ENCODE measurements at regions not wholly inside any gene's neighbourhood (a gene's known extent, or its start where the extent isn't known, plus 50 kb on each side); places are given as distances from the start of the nearest gene placed in this dataset.

DNA sequence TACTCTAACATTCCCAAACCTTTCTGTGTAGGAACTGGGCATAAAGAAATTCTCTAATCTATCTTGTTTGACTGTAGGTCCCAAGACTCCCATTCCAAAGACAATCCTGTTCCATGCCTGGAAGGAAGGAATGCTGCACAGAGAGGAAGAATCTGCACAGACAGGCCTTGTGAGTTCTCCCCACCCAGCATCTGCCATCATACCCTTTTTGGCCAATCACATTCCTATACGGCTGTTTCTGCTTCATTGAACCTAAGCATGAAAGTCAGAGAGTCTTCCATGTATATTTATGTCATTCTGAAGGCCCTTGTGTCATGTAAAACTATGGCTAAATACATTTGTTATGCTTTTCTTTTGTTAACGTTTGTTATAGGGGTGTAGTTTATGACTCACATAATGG lies 667.7 kb upstream of the IGFBP7 start:
- Histone ChIP-seq H3K9ac (replicated peaks; ENCODE audit: extremely low read depth, insufficient read depth, low read length) (no peak overlapping the region), H3K4me1 (ENCODE audit: control insufficient read depth, extremely low read depth, insufficient read depth, low read length) (no peaks in the 10 kb centered on the region), H3K4me3 (replicated peaks in 1 of 3; ENCODE audit: insufficient read depth in 1 of 3, low read depth in 1 of 3, low read length in 3 of 3) (no peak overlapping the region), H2AFZ (ENCODE audit: low read depth, low read length) (no peak overlapping the region), H3K9me3 (replicated peaks; ENCODE audit: control insufficient read depth, insufficient read depth, low read length) (no peaks in the 10 kb centered on the region), H3K79me2 (ENCODE audit: control insufficient read depth, insufficient read depth, low read length) (no peaks in the 10 kb centered on the region), H3K4me2 (ENCODE audit: insufficient read depth, low read length) (no peak overlapping the region), H3K36me3 (ENCODE audit: control insufficient read depth in 2 of 2, extremely low read depth in 1 of 2, insufficient read depth in 2 of 2, low read length in 2 of 2) (no peaks in the 10 kb centered on the region), H3K27me3 (ENCODE audit: control insufficient read depth in 2 of 2, insufficient read depth in 2 of 2, low read length in 2 of 2) (no peaks in the 10 kb centered on the region), H3K27ac (ENCODE audit: insufficient read depth, low read depth, low read length) (no peak overlapping the region), H3K9me1 (replicated peaks; ENCODE audit: control insufficient read depth, extremely low read depth, insufficient read depth, low read length) (no peaks in the 10 kb centered on the region), H4K20me1 (replicated peaks; ENCODE audit: control insufficient read depth, extremely low read depth, insufficient read depth, low read length) (no peaks in the 10 kb centered on the region)
- DNase-seq (ENCODE audit: low read depth, low spot score) (no peak), FAIRE-seq (no peak)
- dilution Hi-C loops (cut with MboI; ENCODE audit: extremely low pct_ligation_motif_present, low sequenced_read_pairs) (no loop called here), intact Hi-C loops (cut with micrococcal nuclease) (no loop called here)
- BruUV-seq (replicated peaks), result no TSS peak
- ChIA-PET CTCF (no interaction called here), POLR2A (no interaction called here)
- TF ChIP-seq, protein P1, sequence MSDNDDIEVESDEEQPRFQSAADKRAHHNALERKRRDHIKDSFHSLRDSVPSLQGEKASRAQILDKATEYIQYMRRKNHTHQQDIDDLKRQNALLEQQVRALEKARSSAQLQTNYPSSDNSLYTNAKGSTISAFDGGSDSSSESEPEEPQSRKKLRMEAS (IDR thresholded peaks at IDR 0.05; ENCODE audit: insufficient read depth, insufficient read length), result no peak
- TF ChIP-seq EZH2 (IDR thresholded peaks at IDR 0.05; ENCODE audit: borderline replicate concordance, low read depth, low read length, severe bottlenecking) (no peak), CTCF (IDR thresholded peaks at IDR 0.05; ENCODE audit: extremely low read depth in 1 of 2, insufficient read depth in 1 of 2, low read depth in 1 of 2, low read length in 2 of 2) (no peak), POLR2AphosphoS5 (IDR thresholded peaks at IDR 0.05; ENCODE audit: insufficient read depth, low read depth, low read length) (no peak), POLR2A (IDR thresholded peaks at IDR 0.05; ENCODE audit: low read depth, low read length) (no peak), FOS (IDR thresholded peaks at IDR 0.05; ENCODE audit: borderline replicate concordance, insufficient read depth, low read length) (no peak), MYC (IDR thresholded peaks at IDR 0.05; ENCODE audit: low read depth, low read length) (no peak), JUN (IDR thresholded peaks at IDR 0.05; ENCODE audit: borderline replicate concordance, insufficient read depth, insufficient read length, low read depth) (no peak), GATA2 (IDR thresholded peaks at IDR 0.05; ENCODE audit: insufficient read depth, insufficient read length, low read depth, low read length) (no peak)

Data from endothelial cell of umbilical vein (primary cell).